Activated CD8-positive, alpha-beta memory T cell treated with anti-CD3 and anti-CD28 coated beads, Interleukin-2, amount 10 ng/mL, durations not matched to agents 7 days and 5 days (primary cell): ENCODE measurements at regions not wholly inside any gene's neighbourhood (a gene's known extent, or its start where the extent isn't known, plus 50 kb on each side); places are given as distances from the start of the nearest gene placed in this dataset.

ENCODE experiments used
- ATAC-seq: fragments of 150-1000 bp; cut with Tn5 transposase; one replicate; pipeline ENCODE4 v1.10.0; 2021; ENCODE audit warnings: moderate library complexity
- CTCF ChIA-PET: fragments of 350-600 bp; sonication (Branson Sonifier 250); formaldehyde crosslinking; loops from one replicate; lab custom pipeline; 2021; ENCODE audit warnings: antibody characterized with exemption; lab: Charles Lee
- DNase-seq: peaks from one replicate; pipeline ENCODE4 v3.0.0-alpha.2; 2020
- H3K27ac Mint-ChIP-seq: one replicate; pipeline ENCODE4 v1.8.0; 2021; ENCODE audit warnings: mild to moderate bottlenecking, mixed read lengths
- H3K27me3 Mint-ChIP-seq: one replicate; pipeline ENCODE4 v1.8.0; 2021; ENCODE audit warnings: mixed read lengths
- H3K36me3 Mint-ChIP-seq: one replicate; pipeline ENCODE4 v1.8.0; 2021; ENCODE audit warnings: mild to moderate bottlenecking, mixed read lengths
- H3K4me1 Mint-ChIP-seq: one replicate; pipeline ENCODE4 v1.8.0; 2021; ENCODE audit warnings: mixed read lengths
- H3K4me3 Mint-ChIP-seq: one replicate; pipeline ENCODE4 v1.8.0; 2021; ENCODE audit warnings: mild to moderate bottlenecking, moderate library complexity, mixed read lengths
- H3K9me3 Mint-ChIP-seq: one replicate; pipeline ENCODE4 v1.8.0; 2022; ENCODE audit warnings: low read depth, mixed read lengths

- Mint-ChIP-seq H3K27ac (no peak overlapping the region), H3K36me3 (no peaks in the 10 kb centered on the region), H3K4me3 (no peak overlapping the region), H3K27me3 (no peaks in the 10 kb centered on the region), H3K9me3 (no peaks in the 10 kb centered on the region), H3K4me1 (peaks cover 2% of the 10 kb centered on the region)
- DNase-seq (no peak), ATAC-seq (no peak)
- CTCF ChIA-PET = no interaction called here
Measured at GRCh38 chr4:100970414-100970813, 376.9 kb downstream of the PPP3CA start.

- no peaks in the 10 kb centered on the region for H3K36me3 Mint-ChIP-seq
- no peaks in the 10 kb centered on the region for H3K27me3 Mint-ChIP-seq
- no peaks in the 10 kb centered on the region for H3K9me3 Mint-ChIP-seq
- H3K4me3 Mint-ChIP-seq = no peak overlapping the region
- no peak overlapping the region for H3K27ac Mint-ChIP-seq
- ATAC-seq (no peak), DNase-seq (no peak)
- CTCF ChIA-PET = no interaction called here
- peaks cover 2% of the 10 kb centered on the region for H3K4me1 Mint-ChIP-seq
Measured at GRCh38 chr4:100969925-100970324, 377.4 kb downstream of the PPP3CA start.

- no peaks in the 10 kb centered on the region for H3K36me3 Mint-ChIP-seq
- CTCF ChIA-PET = interaction anchor here (0.7 kb wide), 2 partner anchors 310 to 419 kb away, joined by 4 read pairs; no protein-coding TSS in a partner anchor
Measured at GRCh38 chr4:100968046-100968445, 379.3 kb downstream of the PPP3CA start.

GRCh38 chr4:100963627-100964026 lies 383.7 kb downstream of the PPP3CA start:
- ATAC-seq (no peak), DNase-seq (no peak)
- Mint-ChIP-seq H3K36me3 (no peaks in the 10 kb centered on the region), H3K4me3 (no peak overlapping the region), H3K27ac (no peak overlapping the region), H3K27me3 (no peaks in the 10 kb centered on the region), H3K4me1 (peaks cover 6% of the 10 kb centered on the region), H3K9me3 (no peaks in the 10 kb centered on the region)
- CTCF ChIA-PET = no interaction called here

More at GRCh38 chr4:100968046-100968445, 379.3 kb downstream of the PPP3CA start:
- H3K4me3 Mint-ChIP-seq = no peak overlapping the region
- DNase-seq (no peak), ATAC-seq (no peak)
- H3K27ac Mint-ChIP-seq = no peak overlapping the region
- H3K27me3 Mint-ChIP-seq = no peaks in the 10 kb centered on the region
- peaks cover 2% of the 10 kb centered on the region for H3K4me1 Mint-ChIP-seq
- no peaks in the 10 kb centered on the region for H3K9me3 Mint-ChIP-seq

GRCh38 chr4:100962698-100963097 lies 384.6 kb downstream of the PPP3CA start:
- CTCF ChIA-PET = no interaction called here
- peaks cover 6% of the 10 kb centered on the region for H3K4me1 Mint-ChIP-seq
- ATAC-seq (no peak), DNase-seq (no peak)
- no peak overlapping the region for H3K27ac Mint-ChIP-seq
- no peak overlapping the region for H3K4me3 Mint-ChIP-seq
- H3K36me3 Mint-ChIP-seq = no peaks in the 10 kb centered on the region
- H3K9me3 Mint-ChIP-seq = no peaks in the 10 kb centered on the region
- H3K27me3 Mint-ChIP-seq = no peaks in the 10 kb centered on the region

- H3K9me3 Mint-ChIP-seq = no peaks in the 10 kb centered on the region
- no peak overlapping the region for H3K27ac Mint-ChIP-seq
- no peak overlapping the region for H3K4me3 Mint-ChIP-seq
- H3K27me3 Mint-ChIP-seq = no peaks in the 10 kb centered on the region
- H3K36me3 Mint-ChIP-seq = peaks cover 1% of the 10 kb centered on the region
- DNase-seq (no peak), ATAC-seq (no peak)
- peaks cover 6% of the 10 kb centered on the region for H3K4me1 Mint-ChIP-seq
- CTCF ChIA-PET = no interaction called here
Measured at GRCh38 chr4:100960232-100960631, 387.1 kb downstream of the PPP3CA start.

GRCh38 chr4:100954046-100954445 lies 393.3 kb downstream of the PPP3CA start:
- Mint-ChIP-seq H3K4me3 (no peak overlapping the region), H3K4me1 (no peaks in the 10 kb centered on the region), H3K27ac (no peak overlapping the region), H3K27me3 (no peaks in the 10 kb centered on the region), H3K9me3 (no peaks in the 10 kb centered on the region), H3K36me3 (peaks cover 3% of the 10 kb centered on the region)
- no peak for ATAC-seq
- DNase-seq = no peak
- CTCF ChIA-PET = interaction anchor here (0.5 kb wide), 1 partner anchor 1477 kb away, joined by 3 read pairs; no protein-coding TSS in a partner anchor

GRCh38 chr4:100953616-100954015 lies 393.7 kb downstream of the PPP3CA start:
- Mint-ChIP-seq H3K27me3 (no peaks in the 10 kb centered on the region), H3K27ac (no peak overlapping the region), H3K4me3 (no peak overlapping the region), H3K36me3 (peaks cover 3% of the 10 kb centered on the region), H3K4me1 (no peaks in the 10 kb centered on the region), H3K9me3 (no peaks in the 10 kb centered on the region)
- CTCF ChIA-PET = interaction anchor here (0.5 kb wide), 1 partner anchor 1477 kb away, joined by 3 read pairs; no protein-coding TSS in a partner anchor
- ATAC-seq (no peak), DNase-seq (no peak)

GRCh38 chr4:100952590-100952989 lies 394.7 kb downstream of the PPP3CA start:
- Mint-ChIP-seq H3K27ac (no peak overlapping the region), H3K36me3 (peaks cover 3% of the 10 kb centered on the region), H3K4me3 (no peak overlapping the region), H3K9me3 (no peaks in the 10 kb centered on the region), H3K27me3 (no peaks in the 10 kb centered on the region), H3K4me1 (no peaks in the 10 kb centered on the region)
- DNase-seq (no peak), ATAC-seq (no peak)
- CTCF ChIA-PET = no interaction called here

GRCh38 chr4:100949350-100949935 lies 397.9 kb downstream of the PPP3CA start:
- Mint-ChIP-seq H3K27ac (no peak overlapping the region), H3K27me3 (no peaks in the 10 kb centered on the region)
- CTCF ChIA-PET = no interaction called here

GRCh38 chr4:100948911-100949310 lies 398.4 kb downstream of the PPP3CA start:
- DNase-seq = no peak
- Mint-ChIP-seq H3K36me3 (peaks cover 1% of the 10 kb centered on the region), H3K27ac (no peak overlapping the region), H3K4me3 (no peak overlapping the region), H3K4me1 (no peaks in the 10 kb centered on the region), H3K9me3 (no peaks in the 10 kb centered on the region), H3K27me3 (no peaks in the 10 kb centered on the region)
- CTCF ChIA-PET = no interaction called here
- no peak for ATAC-seq

More at GRCh38 chr4:100949350-100949935, 397.9 kb downstream of the PPP3CA start:
- H3K4me3 Mint-ChIP-seq = no peak overlapping the region
- no peak for DNase-seq
- H3K4me1 Mint-ChIP-seq = no peaks in the 10 kb centered on the region
- no peaks in the 10 kb centered on the region for H3K9me3 Mint-ChIP-seq
- H3K36me3 Mint-ChIP-seq = peaks cover 1% of the 10 kb centered on the region
- no peak for ATAC-seq

- no peaks in the 10 kb centered on the region for H3K4me1 Mint-ChIP-seq
- no peaks in the 10 kb centered on the region for H3K36me3 Mint-ChIP-seq
- DNase-seq = no peak
- peaks cover 2% of the 10 kb centered on the region for H3K9me3 Mint-ChIP-seq
- no peak overlapping the region for H3K4me3 Mint-ChIP-seq
- no peak overlapping the region for H3K27ac Mint-ChIP-seq
- no peaks in the 10 kb centered on the region for H3K27me3 Mint-ChIP-seq
- ATAC-seq = no peak
- CTCF ChIA-PET = no interaction called here
Measured at GRCh38 chr4:100945789-100946188, 401.5 kb downstream of the PPP3CA start.

- Mint-ChIP-seq H3K9me3 (peaks cover 2% of the 10 kb centered on the region), H3K27me3 (no peaks in the 10 kb centered on the region), H3K4me3 (no peak overlapping the region), H3K36me3 (peaks cover 1% of the 10 kb centered on the region), H3K4me1 (peaks cover 6% of the 10 kb centered on the region), H3K27ac (no peak overlapping the region)
- DNase-seq (no peak), ATAC-seq (no peak)
- CTCF ChIA-PET = no interaction called here
Measured at GRCh38 chr4:100938698-100939097, 408.6 kb downstream of the PPP3CA start.

GRCh38 chr4:100936661-100937375 lies 410.5 kb downstream of the PPP3CA start:
- ATAC-seq (no peak), DNase-seq (no peak)
- no peaks in the 10 kb centered on the region for H3K9me3 Mint-ChIP-seq
- H3K36me3 Mint-ChIP-seq = peaks cover 1% of the 10 kb centered on the region
- no peaks in the 10 kb centered on the region for H3K27me3 Mint-ChIP-seq
- no peak overlapping the region for H3K27ac Mint-ChIP-seq
- CTCF ChIA-PET = no interaction called here
- no peak overlapping the region for H3K4me3 Mint-ChIP-seq
- H3K4me1 Mint-ChIP-seq = peaks cover 20% of the 10 kb centered on the region
